ENCODE measurements at regions not wholly inside any gene's neighbourhood (a gene's known extent, or its start where the extent isn't known, plus 50 kb on each side); places are given as distances from the start of the nearest gene placed in this dataset.
"Not testable (repeated sequence)": the region's sequence is repeated elsewhere in the genome, so short reads cannot be mapped to it uniquely, and the experiment has no call there.

DNA sequence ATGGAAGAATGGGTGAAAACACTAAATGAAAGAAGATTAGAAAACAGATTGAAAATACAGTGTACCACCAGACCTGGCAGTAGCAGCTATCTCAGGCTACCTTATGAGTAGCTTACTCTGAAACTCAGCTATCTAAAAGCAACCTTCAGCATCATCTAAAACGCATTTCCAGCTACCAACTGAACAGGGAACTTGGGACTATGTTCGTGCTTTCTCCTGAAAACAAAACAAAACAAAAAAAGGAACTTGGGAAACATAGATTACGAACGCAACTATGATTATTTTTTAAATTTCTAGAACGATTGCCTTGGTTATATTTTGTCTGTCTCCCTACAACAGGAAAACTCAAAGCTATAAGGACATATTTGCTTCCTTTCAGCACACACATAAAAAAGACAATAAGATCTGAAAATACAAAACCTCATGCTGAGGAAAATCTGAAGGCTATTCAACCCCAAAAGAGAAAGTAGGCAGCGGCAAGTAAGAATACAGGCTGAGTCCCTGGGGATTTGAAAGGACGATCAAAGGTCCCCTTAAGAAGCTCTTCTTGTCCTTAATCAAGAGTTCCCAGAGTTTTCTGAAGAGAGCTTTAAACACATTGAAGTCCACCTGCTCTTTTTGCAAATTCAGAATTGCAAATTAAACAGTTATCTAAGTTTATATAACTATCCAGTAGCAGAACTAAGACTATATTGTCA lies 53.4 kb downstream of the OR2K2 start:
- Mint-ChIP-seq H3K4me3 (no peak overlapping the region), H3K9me3 (no peaks in the 10 kb centered on the region), H3K4me1 (no peaks in the 10 kb centered on the region), H3K36me3 (no peaks in the 10 kb centered on the region), H3K27ac (no peak overlapping the region), H3K27me3 (ENCODE audit: low read depth in 3 of 3) (peaks cover 0 to 5% (median 2%) of the 10 kb centered on the region in 3 donors)
- DNase-seq: no peak

DNA sequence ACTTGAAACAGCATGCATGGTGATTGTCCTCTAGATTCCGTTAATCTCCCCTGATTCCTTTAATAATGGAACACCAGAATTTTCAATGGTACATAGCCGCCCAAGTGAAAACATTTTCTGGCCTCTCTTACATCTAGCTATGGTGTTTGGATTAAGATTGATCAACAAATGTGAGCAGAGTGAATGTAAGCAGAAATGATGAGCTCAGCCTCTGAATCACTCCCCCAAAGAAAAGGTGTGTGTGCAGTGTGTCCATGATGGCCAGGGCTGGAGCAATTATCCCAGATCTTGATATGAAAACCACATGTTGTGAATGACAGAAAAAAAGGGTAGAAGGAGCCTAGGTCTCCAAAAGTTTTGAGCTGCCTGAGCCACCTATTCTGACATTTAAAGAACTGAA lies 55.3 kb downstream of the OR2K2 start:
- Mint-ChIP-seq H3K4me3 (no peak overlapping the region), H3K9me3 (no peaks in the 10 kb centered on the region), H3K27me3 (ENCODE audit: low read depth in 3 of 3) (peaks cover 0 to 2% (median under 1%) of the 10 kb centered on the region in 3 donors), H3K36me3 (no peaks in the 10 kb centered on the region), H3K27ac (no peak overlapping the region), H3K4me1 (no peaks in the 10 kb centered on the region)
- no peak for DNase-seq

DNA sequence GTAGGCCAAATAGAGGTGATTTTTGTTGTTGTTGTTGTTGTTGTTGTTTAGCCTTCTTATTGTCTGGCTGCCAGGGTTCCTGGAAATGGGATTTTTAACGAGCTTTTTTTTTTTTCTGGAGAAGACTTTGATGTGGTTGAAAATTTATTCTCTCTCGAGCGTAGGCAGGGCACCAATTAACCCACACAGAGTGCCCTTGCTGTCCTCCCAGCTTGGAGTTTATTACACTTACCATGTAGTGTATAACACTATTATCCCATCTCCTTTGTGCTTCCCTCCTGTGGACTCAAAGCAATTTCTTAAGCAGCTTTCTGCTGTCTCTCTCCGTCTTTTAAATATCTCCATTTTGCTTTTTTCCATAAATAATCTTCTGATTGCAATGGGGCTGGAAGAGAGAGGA lies 57.4 kb downstream of the OR2K2 start:
- no peak overlapping the region for H3K4me3 Mint-ChIP-seq
- H3K4me1 Mint-ChIP-seq: no peaks in the 10 kb centered on the region
- no peak overlapping the region for H3K27ac Mint-ChIP-seq
- peaks cover 0 to 4% (median 0%) of the 10 kb centered on the region in 6 donors for H3K9me3 Mint-ChIP-seq
- no peak for DNase-seq
- H3K27me3 Mint-ChIP-seq (ENCODE audit: low read depth in 3 of 3): peaks cover 0 to 2% (median 0%) of the 10 kb centered on the region in 3 donors
- H3K36me3 Mint-ChIP-seq: no peaks in the 10 kb centered on the region

DNA sequence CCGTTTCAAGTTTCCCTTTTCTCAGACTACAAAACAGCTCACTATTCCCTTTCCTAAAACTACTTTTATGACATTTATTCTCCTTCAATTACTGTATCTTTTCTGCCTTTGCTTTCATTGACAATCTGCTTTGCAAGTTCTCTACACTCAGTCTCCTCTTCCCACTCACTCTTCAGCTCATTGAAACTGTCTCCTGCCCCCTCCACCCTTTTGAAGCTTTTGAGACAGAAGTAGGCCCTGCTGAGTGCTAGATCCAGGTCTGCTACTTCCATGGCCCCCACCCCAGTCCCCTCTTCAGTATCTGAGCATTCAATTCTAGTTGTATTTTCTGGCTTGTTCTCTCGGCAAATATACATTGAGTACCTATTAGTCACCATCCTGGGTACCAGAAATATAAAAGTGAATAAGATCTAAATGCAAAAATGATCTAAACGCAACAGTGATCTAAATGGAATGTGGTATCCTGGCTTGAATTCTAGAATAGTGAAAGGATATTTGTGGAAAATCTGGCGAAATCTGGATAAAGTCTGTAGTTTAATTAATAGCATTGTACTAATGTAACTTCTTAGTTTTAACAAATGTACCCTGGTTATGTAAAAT lies 58.4 kb downstream of the OR2K2 start:
- no peak for DNase-seq
- H3K27me3 Mint-ChIP-seq (ENCODE audit: low read depth in 3 of 3): peaks cover 0 to 2% (median 0%) of the 10 kb centered on the region in 3 donors
- H3K4me3 Mint-ChIP-seq: no peak overlapping the region
- peaks cover 0 to 4% (median 0%) of the 10 kb centered on the region in 6 donors for H3K9me3 Mint-ChIP-seq
- no peaks in the 10 kb centered on the region for H3K4me1 Mint-ChIP-seq
- H3K27ac Mint-ChIP-seq: no peak overlapping the region
- no peaks in the 10 kb centered on the region for H3K36me3 Mint-ChIP-seq

DNA sequence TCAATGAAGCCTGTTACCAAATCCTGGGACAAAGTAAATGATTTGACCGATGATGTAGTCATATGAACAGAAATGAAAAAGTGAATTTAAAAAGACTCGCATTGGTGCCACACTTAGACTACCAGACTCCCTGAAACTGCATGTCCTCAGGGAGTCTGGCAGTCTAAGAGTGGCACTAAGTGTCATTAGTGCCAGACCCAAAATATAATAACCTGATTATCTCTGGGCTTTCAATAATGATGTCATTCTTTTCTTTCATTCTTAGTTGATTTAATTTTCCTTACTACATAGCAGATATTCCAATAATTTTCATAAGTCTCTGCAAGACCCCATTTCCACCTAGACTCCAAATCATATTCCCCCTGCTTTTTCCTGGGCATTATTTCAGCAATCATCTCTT lies 59.0 kb downstream of the OR2K2 start:
- Mint-ChIP-seq H3K36me3 (no peaks in the 10 kb centered on the region), H3K4me3 (no peak overlapping the region), H3K27ac (no peak overlapping the region), H3K4me1 (no peaks in the 10 kb centered on the region), H3K27me3 (ENCODE audit: low read depth in 3 of 3) (peaks cover 0 to 2% (median 0%) of the 10 kb centered on the region in 3 donors), H3K9me3 (peaks cover 0 to 4% (median 0%) of the 10 kb centered on the region in 6 donors)
- DNase-seq: no peak

DNA sequence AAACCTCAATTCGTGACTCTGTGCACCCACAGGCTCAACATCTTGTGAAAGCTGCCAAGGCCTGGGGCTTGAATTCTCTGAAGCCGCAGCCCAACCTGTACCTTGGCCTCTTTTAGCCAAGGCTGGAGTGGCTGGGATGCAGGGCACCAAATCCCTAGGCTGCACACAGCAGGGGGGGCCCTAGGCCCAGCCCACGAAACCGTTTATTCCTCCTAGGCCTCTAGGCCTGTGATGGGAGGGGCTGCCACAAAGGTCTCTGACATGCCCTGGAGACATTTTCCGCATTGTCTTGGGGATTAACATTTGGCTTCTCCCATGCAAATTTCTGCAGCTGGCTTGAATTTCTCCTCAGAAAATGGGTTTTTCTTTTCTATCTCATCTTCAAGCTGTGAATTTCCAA lies 64.0 kb downstream of the OR2K2 start:
- not testable (repeated sequence) for H3K27ac Mint-ChIP-seq; H3K27me3 Mint-ChIP-seq (ENCODE audit: low read depth in 3 of 3); DNase-seq; H3K9me3 Mint-ChIP-seq; H3K4me1 Mint-ChIP-seq; H3K4me3 Mint-ChIP-seq; H3K36me3 Mint-ChIP-seq

DNA sequence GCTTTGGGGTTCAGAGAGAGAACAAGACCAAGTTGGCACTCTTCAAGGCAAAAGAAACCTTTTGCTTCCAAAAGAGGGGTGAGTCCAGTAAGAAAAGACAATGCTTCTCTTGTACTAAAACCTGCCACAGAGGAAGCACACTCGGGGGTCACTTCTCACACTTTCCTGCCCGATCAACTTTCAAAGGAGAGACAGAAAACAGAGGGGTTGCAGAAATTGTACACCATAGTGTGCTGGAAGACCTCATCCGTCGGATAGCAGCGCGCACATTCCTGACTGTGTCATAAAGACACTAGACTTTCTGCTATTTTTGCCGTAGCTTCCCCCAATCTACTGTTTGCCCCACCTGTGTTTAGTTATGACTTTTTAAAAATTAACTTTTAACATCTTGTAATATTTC lies 66.9 kb downstream of the OR2K2 start:
- peaks cover 0 to 8% (median 7%) of the 10 kb centered on the region in 3 donors for H3K27me3 Mint-ChIP-seq (ENCODE audit: low read depth in 3 of 3)
- no peak overlapping the region for H3K27ac Mint-ChIP-seq
- H3K9me3 Mint-ChIP-seq: no peaks in the 10 kb centered on the region
- H3K4me3 Mint-ChIP-seq: no peak overlapping the region
- no peaks in the 10 kb centered on the region for H3K36me3 Mint-ChIP-seq
- H3K4me1 Mint-ChIP-seq: no peaks in the 10 kb centered on the region
- no peak for DNase-seq

DNA sequence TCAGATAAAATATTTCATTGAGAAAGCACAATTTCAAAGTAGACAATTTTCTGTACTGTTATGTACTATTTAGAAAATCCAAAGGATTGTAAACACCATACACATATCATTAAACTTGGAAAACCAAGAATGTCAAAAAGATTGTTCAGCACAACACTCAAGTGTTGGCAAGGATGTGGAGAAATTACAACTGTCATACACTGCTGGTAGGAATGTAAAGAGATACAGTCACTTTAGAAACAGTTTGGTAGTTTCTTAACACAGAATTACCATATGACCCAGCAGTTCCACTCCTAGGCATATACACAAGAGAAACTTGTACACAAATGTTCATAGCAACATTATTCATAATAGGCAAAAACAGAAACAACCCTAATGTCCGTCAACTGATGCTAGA lies 71.2 kb downstream of the OR2K2 start:
- H3K9me3 Mint-ChIP-seq: peaks cover 0 to 3% (median 0%) of the 10 kb centered on the region in 6 donors
- no peak for DNase-seq
- no peaks in the 10 kb centered on the region for H3K4me1 Mint-ChIP-seq
- no peak overlapping the region for H3K27ac Mint-ChIP-seq
- no peaks in the 10 kb centered on the region for H3K36me3 Mint-ChIP-seq
- peaks cover 0 to 9% (median 8%) of the 10 kb centered on the region in 3 donors for H3K27me3 Mint-ChIP-seq (ENCODE audit: low read depth in 3 of 3)
- no peak overlapping the region for H3K4me3 Mint-ChIP-seq

DNA sequence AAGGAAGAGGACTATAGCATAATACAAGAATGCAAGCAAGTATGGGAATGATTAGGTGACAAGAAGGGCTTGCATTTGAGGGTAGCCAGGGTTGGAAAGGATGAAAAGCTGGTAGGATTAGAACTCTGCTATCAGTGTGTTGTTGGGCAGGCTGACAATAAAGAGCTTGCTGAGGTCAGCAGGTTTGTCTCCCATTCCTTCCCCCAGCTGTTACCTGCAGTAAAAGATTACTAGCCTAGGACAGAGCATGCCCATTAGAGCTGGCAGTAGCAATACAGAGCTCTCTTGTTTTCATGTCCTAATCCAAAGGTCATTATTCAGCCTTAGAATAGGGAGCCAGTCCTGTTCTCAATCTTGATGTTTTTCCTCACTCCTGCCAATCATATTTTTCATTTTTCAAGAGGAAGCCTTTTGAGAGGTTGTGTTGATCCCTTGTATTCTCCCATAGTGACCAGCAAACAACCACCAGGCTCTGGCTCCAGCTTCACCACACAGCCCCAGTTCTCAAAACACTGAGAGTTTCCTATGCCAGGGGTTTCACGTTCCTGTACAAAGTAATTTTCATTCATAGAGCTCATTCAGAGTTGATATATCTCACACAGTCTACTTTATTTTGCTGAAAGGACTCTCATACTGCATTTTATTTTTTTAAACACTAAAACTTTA lies 71.7 kb downstream of the OR2K2 start:
- Mint-ChIP-seq H3K27me3 (ENCODE audit: low read depth in 3 of 3) (peaks cover 0 to 9% (median 8%) of the 10 kb centered on the region in 3 donors), H3K4me1 (no peaks in the 10 kb centered on the region), H3K4me3 (no peak overlapping the region), H3K27ac (no peak overlapping the region), H3K9me3 (peaks cover 0 to 3% (median 0%) of the 10 kb centered on the region in 6 donors), H3K36me3 (no peaks in the 10 kb centered on the region)
- DNase-seq: no peak

DNA sequence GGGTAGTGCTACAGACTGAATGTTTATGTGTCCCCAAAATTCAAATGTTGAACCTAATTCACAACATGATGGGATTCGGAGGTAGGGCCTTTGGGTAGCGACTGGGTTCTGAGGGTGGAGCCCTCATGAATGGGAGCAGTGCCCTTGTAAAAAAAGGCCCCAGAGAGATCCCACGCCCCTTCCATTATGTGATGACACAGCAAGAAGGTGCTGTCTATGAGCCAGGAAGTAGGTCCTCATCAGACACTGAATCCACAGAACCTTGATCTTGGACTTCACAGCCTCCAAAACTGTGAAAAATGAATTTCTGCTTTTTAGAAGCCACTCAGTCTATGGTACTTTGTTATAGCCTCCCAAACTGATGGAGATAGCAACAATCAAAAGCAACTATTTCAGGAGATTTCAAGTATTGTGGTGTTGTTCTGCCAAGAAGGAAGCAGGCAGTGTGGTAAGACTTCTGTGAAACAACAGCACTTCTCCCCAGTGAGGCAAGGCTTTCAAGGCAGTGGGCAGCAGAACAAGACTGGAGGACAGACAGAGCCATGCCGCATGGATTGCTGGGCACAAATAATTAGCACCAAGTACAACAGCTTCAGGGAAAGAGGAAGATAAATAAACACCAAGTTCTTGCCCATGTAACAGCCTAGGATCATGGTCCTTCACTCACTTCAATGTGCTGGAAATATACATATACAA lies 76.1 kb downstream of the OR2K2 start:
- Mint-ChIP-seq H3K4me3 (no peak overlapping the region), H3K36me3 (no peaks in the 10 kb centered on the region), H3K27me3 (ENCODE audit: low read depth in 3 of 3) (peaks cover 0 to 2% (median 0%) of the 10 kb centered on the region in 3 donors), H3K9me3 (peaks cover 0 to 3% (median 0%) of the 10 kb centered on the region in 6 donors), H3K4me1 (no peaks in the 10 kb centered on the region), H3K27ac (no peak overlapping the region)
- no peak for DNase-seq

DNA sequence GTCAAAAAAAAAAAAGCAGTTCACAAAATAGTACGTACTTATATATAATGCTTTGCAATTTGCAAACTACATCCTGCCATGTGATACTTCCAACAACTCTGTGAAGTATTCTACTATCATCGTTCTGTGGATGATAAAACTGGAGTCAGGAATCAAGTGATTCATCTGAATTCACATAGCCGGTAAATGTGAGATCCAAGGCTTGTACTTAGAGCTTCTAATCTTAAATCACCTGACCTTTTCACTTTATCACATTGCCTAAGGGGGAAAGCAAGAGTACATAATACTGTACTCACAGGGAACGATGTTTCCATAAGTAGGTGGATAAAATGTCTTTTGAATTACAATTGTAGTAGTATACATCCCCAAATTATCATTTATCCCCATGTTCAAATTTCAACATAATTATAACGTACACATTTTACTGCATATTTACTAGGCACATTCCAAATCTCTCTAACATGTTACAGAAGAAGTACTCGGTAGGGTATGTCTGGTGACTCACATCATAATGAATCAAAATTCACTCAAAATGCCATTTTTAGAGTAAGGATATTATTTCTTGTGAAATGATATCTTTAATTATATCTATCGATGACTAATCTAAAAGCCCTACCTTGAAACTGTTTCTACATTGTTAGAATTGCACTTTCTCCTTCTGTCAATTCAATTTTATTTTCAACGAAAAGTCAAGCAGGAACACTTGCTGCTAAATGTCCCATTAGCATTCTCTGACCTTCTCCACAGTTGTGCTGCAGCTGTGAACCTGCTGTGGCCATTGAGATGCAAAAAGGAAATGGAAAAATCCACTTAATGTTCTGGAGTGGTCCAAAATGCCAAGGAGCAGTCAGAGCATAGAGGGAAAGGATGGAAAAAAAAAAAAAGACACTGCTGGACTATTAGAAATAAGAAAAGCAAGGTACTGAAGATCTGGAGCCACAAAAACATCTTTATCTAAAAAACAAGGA lies 78.9 kb downstream of the OR2K2 start:
- peaks cover 0 to 2% (median 0%) of the 10 kb centered on the region in 3 donors for H3K27me3 Mint-ChIP-seq (ENCODE audit: low read depth in 3 of 3)
- no peak overlapping the region for H3K4me3 Mint-ChIP-seq
- no peak for DNase-seq
- H3K4me1 Mint-ChIP-seq: no peaks in the 10 kb centered on the region
- no peak overlapping the region for H3K27ac Mint-ChIP-seq
- H3K36me3 Mint-ChIP-seq: no peaks in the 10 kb centered on the region
- no peaks in the 10 kb centered on the region for H3K9me3 Mint-ChIP-seq

DNA sequence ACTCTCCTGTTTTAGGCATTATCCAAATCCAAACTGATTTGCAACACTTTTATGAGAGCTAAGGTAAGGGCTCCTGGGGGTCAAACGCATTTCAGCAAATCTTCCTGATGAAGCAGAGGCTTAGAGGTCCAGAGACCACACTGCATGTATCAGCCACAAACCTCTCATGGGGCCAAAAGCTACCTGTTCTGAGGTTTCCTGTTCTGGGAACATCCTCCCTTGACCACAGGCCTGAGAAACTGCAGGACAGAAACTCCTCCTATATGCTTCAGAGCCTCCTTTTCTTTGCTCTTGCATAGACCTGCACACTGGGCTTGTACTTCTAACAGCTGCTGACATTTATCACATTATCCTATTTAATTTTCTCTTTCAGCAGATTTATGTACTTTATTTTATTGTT lies 92.6 kb downstream of the OR2K2 start:
- Mint-ChIP-seq H3K4me1 (peaks cover 0 to 11% of the 10 kb centered on the region in 2 donors), H3K36me3 (no peaks in the 10 kb centered on the region), H3K9me3 (no peaks in the 10 kb centered on the region), H3K27ac (no peak overlapping the region), H3K27me3 (ENCODE audit: low read depth in 3 of 3) (peaks cover 1 to 7% (median 2%) of the 10 kb centered on the region in 3 donors), H3K4me3 (no peak overlapping the region)
- peak in 1 of 3 donors; percentile 2 for DNase-seq

DNA sequence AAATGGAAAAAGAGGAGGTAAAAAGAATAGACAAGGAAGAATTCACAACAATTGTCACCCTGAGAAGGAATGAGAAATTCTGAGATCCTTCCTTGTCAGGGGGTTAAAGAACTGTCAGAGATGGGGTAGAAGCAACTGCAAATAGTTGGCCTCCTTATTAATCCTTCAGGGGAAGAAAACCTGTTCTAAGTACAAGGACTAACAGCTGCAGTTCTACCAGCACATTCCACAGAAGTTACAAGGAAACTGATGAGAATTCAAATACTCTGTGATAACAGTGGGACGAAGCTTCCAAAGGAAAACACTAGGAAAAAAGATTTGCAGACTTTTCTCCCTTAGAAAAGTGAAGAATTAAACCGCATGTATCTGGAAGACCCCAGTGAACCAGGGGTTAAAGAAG lies 93.7 kb downstream of the OR2K2 start:
- DNase-seq: no peak
- H3K27me3 Mint-ChIP-seq (ENCODE audit: low read depth in 3 of 3): peaks cover 1 to 7% (median 2%) of the 10 kb centered on the region in 3 donors
- no peak overlapping the region for H3K27ac Mint-ChIP-seq
- no peak overlapping the region for H3K4me3 Mint-ChIP-seq
- no peaks in the 10 kb centered on the region for H3K36me3 Mint-ChIP-seq
- H3K4me1 Mint-ChIP-seq: peaks cover 0 to 11% of the 10 kb centered on the region in 2 donors
- H3K9me3 Mint-ChIP-seq: peaks cover 0 to 2% (median 0%) of the 10 kb centered on the region in 6 donors

Measured in immature natural killer cell (primary cell).